ENCODE measurements at regions not wholly inside any gene's neighbourhood (a gene's known extent, or its start where the extent isn't known, plus 50 kb on each side); places are given as distances from the start of the nearest gene placed in this dataset.
"Not testable (repeated sequence)": the region's sequence is repeated elsewhere in the genome, so short reads cannot be mapped to it uniquely, and the experiment has no call there.

DNA sequence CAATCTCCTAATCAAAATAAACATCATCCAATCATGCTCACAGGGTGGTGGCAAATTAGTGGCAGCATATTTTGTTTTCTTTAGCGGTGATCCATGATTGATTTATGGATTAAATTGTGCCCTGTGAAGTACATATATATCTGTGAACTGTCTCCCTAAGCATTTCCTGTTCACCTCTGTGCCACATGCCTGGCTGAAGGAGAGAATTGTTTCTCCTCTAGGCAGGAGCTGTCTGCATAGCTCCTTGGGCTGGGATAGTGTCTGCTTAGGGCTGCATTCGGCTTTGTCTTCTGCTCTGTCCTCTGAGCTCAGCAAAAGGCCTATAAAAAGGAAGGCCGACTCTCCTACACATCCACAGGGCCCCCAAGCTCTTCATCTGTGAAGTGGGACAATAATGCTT, 246.4 kb downstream of the BCL2L11 start:
- H3K9me3 ChIP-seq (ENCODE audit: insufficient read depth, low read depth, low read length); H3K4me1 ChIP-seq (ENCODE audit: control insufficient read depth in 1 of 2, insufficient read depth in 2 of 2, low read length in 2 of 2); H3K18ac ChIP-seq (ENCODE audit: low read length); H4K91ac ChIP-seq (ENCODE audit: low read depth, low read length); H3K79me2 ChIP-seq (ENCODE audit: control insufficient read depth, insufficient read depth, low read length, poor library complexity); H3K27me3 ChIP-seq (ENCODE audit: insufficient read depth, low read length); H3K23ac ChIP-seq (ENCODE audit: low read length); H3K4ac ChIP-seq (ENCODE audit: low read depth, low read length); H3K4me3 ChIP-seq (ENCODE audit: low read depth, low read length); DNase-seq; H2AFZ ChIP-seq (ENCODE audit: insufficient read depth, low read length, poor library complexity); H3K4me2 ChIP-seq (ENCODE audit: low read length); H2BK12ac ChIP-seq (ENCODE audit: low read length); H3K9ac ChIP-seq (ENCODE audit: low read length); H4K12ac ChIP-seq (ENCODE audit: low read depth, low read length); H2BK120ac ChIP-seq (ENCODE audit: insufficient read depth, low read length, poor library complexity); H2BK5ac ChIP-seq (ENCODE audit: low read depth, low read length, poor library complexity); H3K14ac ChIP-seq (ENCODE audit: low read length); H2AK5ac ChIP-seq (ENCODE audit: low read length); H3K79me1 ChIP-seq (ENCODE audit: low read length); H3K36me3 ChIP-seq (ENCODE audit: control insufficient read depth in 1 of 2, insufficient read depth in 2 of 2, low read length in 2 of 2); H4K8ac ChIP-seq (ENCODE audit: low read depth, low read length): not testable (repeated sequence)
- peak overlapping the region; percentile 69 for H3K27ac ChIP-seq (ENCODE audit: low read depth, low read length)
- no CpG with 5 or more reads among the region's 3 CpGs for WGBS (ENCODE audit: extremely low coverage, insufficient coverage, insufficient read length)

GRCh38 chr2:111367871-111368270, 247.2 kb downstream of the BCL2L11 start:
- H3K9ac ChIP-seq (ENCODE audit: low read length); H2AFZ ChIP-seq (ENCODE audit: insufficient read depth, low read length, poor library complexity); H2AK5ac ChIP-seq (ENCODE audit: low read length); H2BK120ac ChIP-seq (ENCODE audit: insufficient read depth, low read length, poor library complexity); H3K36me3 ChIP-seq (ENCODE audit: control insufficient read depth in 1 of 2, insufficient read depth in 2 of 2, low read length in 2 of 2); H3K4ac ChIP-seq (ENCODE audit: low read depth, low read length); H3K18ac ChIP-seq (ENCODE audit: low read length); H3K79me1 ChIP-seq (ENCODE audit: low read length); H3K9me3 ChIP-seq (ENCODE audit: insufficient read depth, low read depth, low read length); H4K8ac ChIP-seq (ENCODE audit: low read depth, low read length); H3K27me3 ChIP-seq (ENCODE audit: insufficient read depth, low read length); H3K4me1 ChIP-seq (ENCODE audit: control insufficient read depth in 1 of 2, insufficient read depth in 2 of 2, low read length in 2 of 2); H3K23ac ChIP-seq (ENCODE audit: low read length); H2BK5ac ChIP-seq (ENCODE audit: low read depth, low read length, poor library complexity); H4K91ac ChIP-seq (ENCODE audit: low read depth, low read length); H3K14ac ChIP-seq (ENCODE audit: low read length); H3K4me3 ChIP-seq (ENCODE audit: low read depth, low read length); H4K12ac ChIP-seq (ENCODE audit: low read depth, low read length); H3K79me2 ChIP-seq (ENCODE audit: control insufficient read depth, insufficient read depth, low read length, poor library complexity); H3K4me2 ChIP-seq (ENCODE audit: low read length); H2BK12ac ChIP-seq (ENCODE audit: low read length): not testable (repeated sequence)
- no CpG with 5 or more reads among the region's 1 CpG for WGBS (ENCODE audit: extremely low coverage, insufficient coverage, insufficient read length)
- peak in 1 of 2 donors; percentile 17 for DNase-seq
- peak overlapping the region; percentile 25 for H3K27ac ChIP-seq (ENCODE audit: low read depth, low read length)

DNA sequence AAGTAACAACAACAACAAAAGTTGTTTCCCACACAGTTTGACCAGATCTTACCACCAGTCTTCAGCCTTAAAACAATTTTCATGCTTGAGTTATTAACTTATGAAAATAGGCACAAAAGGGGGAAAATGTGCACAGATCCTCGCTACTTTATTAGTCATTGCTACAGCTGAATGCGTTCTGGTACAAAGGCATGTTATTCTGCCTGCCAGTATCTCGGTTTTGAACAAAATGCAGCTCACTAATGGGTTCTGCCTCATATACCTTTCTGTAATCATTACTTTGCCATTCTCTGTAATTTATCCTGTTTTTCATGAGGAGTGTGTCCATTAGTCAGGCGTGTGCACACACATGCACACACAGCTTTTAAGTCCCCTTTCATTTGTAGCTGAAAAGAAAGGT, 247.6 kb downstream of the BCL2L11 start:
- not testable (repeated sequence) for H3K36me3 ChIP-seq (ENCODE audit: control insufficient read depth in 1 of 2, insufficient read depth in 2 of 2, low read length in 2 of 2); H3K14ac ChIP-seq (ENCODE audit: low read length); H2BK120ac ChIP-seq (ENCODE audit: insufficient read depth, low read length, poor library complexity); H3K27ac ChIP-seq (ENCODE audit: low read depth, low read length); H4K91ac ChIP-seq (ENCODE audit: low read depth, low read length); H3K9me3 ChIP-seq (ENCODE audit: insufficient read depth, low read depth, low read length); H3K23ac ChIP-seq (ENCODE audit: low read length); H2BK12ac ChIP-seq (ENCODE audit: low read length); H2AK5ac ChIP-seq (ENCODE audit: low read length); H3K4ac ChIP-seq (ENCODE audit: low read depth, low read length); H3K4me3 ChIP-seq (ENCODE audit: low read depth, low read length); DNase-seq; H3K9ac ChIP-seq (ENCODE audit: low read length); H4K12ac ChIP-seq (ENCODE audit: low read depth, low read length); H2AFZ ChIP-seq (ENCODE audit: insufficient read depth, low read length, poor library complexity); H3K18ac ChIP-seq (ENCODE audit: low read length); H2BK5ac ChIP-seq (ENCODE audit: low read depth, low read length, poor library complexity); H3K27me3 ChIP-seq (ENCODE audit: insufficient read depth, low read length); H3K4me1 ChIP-seq (ENCODE audit: control insufficient read depth in 1 of 2, insufficient read depth in 2 of 2, low read length in 2 of 2); H3K79me1 ChIP-seq (ENCODE audit: low read length); H3K79me2 ChIP-seq (ENCODE audit: control insufficient read depth, insufficient read depth, low read length, poor library complexity); H3K4me2 ChIP-seq (ENCODE audit: low read length); H4K8ac ChIP-seq (ENCODE audit: low read depth, low read length)
- no CpG with 5 or more reads among the region's 4 CpGs for WGBS (ENCODE audit: extremely low coverage, insufficient coverage, insufficient read length)

DNA sequence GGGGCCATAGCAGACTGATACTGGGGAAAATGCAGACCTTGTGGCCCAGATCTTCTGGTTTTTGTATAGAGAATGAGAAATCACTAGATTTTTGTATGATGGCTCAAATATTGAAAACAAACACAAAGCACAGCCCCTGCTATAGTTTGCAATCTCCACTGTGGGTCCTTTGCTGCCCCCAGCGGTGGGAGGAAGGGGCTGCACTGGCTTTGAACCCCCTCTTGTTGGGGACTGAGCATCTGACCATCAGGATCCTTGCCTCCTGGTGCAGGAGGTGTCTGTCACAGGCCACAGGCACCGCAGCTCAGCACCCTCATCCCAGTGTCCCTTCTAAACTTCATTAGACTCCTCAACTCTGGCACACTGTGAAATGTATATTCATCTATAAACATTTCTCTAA, 252.3 kb downstream of the BCL2L11 start:
- no CpG with 5 or more reads among the region's 2 CpGs for WGBS (ENCODE audit: extremely low coverage, insufficient coverage, insufficient read length)
- not testable (repeated sequence) for H2AFZ ChIP-seq (ENCODE audit: insufficient read depth, low read length, poor library complexity); H2AK5ac ChIP-seq (ENCODE audit: low read length); H4K12ac ChIP-seq (ENCODE audit: low read depth, low read length); H3K18ac ChIP-seq (ENCODE audit: low read length); H2BK5ac ChIP-seq (ENCODE audit: low read depth, low read length, poor library complexity); H3K4me2 ChIP-seq (ENCODE audit: low read length); H4K8ac ChIP-seq (ENCODE audit: low read depth, low read length); H3K36me3 ChIP-seq (ENCODE audit: control insufficient read depth in 1 of 2, insufficient read depth in 2 of 2, low read length in 2 of 2); H3K79me1 ChIP-seq (ENCODE audit: low read length); H3K23ac ChIP-seq (ENCODE audit: low read length); H2BK120ac ChIP-seq (ENCODE audit: insufficient read depth, low read length, poor library complexity); H3K27me3 ChIP-seq (ENCODE audit: insufficient read depth, low read length); H3K4me1 ChIP-seq (ENCODE audit: control insufficient read depth in 1 of 2, insufficient read depth in 2 of 2, low read length in 2 of 2); H3K9ac ChIP-seq (ENCODE audit: low read length); H2BK12ac ChIP-seq (ENCODE audit: low read length); DNase-seq; H3K14ac ChIP-seq (ENCODE audit: low read length); H3K79me2 ChIP-seq (ENCODE audit: control insufficient read depth, insufficient read depth, low read length, poor library complexity); H3K9me3 ChIP-seq (ENCODE audit: insufficient read depth, low read depth, low read length); H3K27ac ChIP-seq (ENCODE audit: low read depth, low read length); H3K4ac ChIP-seq (ENCODE audit: low read depth, low read length); H4K91ac ChIP-seq (ENCODE audit: low read depth, low read length); H3K4me3 ChIP-seq (ENCODE audit: low read depth, low read length)
